ENCODE measurements at regions not wholly inside any gene's neighbourhood (a gene's known extent, or its start where the extent isn't known, plus 50 kb on each side); places are given as distances from the start of the nearest gene placed in this dataset.

GRCh38 chr5:51573835-51574234, 190.6 kb downstream of the ISL1 start:
- H3K4me1 ChIP-seq (ENCODE audit: control insufficient read depth, insufficient read depth, low read length), result no peaks in the 10 kb centered on the region
- in situ Hi-C loops (cut with MboI; ENCODE audit: low sequenced_read_pairs), result no loop called here
- WGBS, 2 experiments (ENCODE audit: extremely low coverage in 2 of 2, insufficient read length in 1 of 2), result no CpG with 5 or more reads among the region's 5 CpGs
- H2AK9ac ChIP-seq (replicated peaks; ENCODE audit: low read depth, low read length, poor library complexity), result no peak overlapping the region
- H4K91ac ChIP-seq (ENCODE audit: insufficient read depth, low read depth, low read length), result no peak overlapping the region
- no peak overlapping the region for H2BK20ac ChIP-seq (ENCODE audit: low read depth, low read length)
- H3K27me3 ChIP-seq (ENCODE audit: control insufficient read depth, insufficient read depth, low read length), result no peaks in the 10 kb centered on the region
- POLR2A ChIA-PET (ENCODE audit: unreplicated experiment), result no interaction called here
- H4K20me1 ChIP-seq (ENCODE audit: insufficient read depth, low read length), result no peaks in the 10 kb centered on the region
- H3K27ac ChIP-seq (ENCODE audit: insufficient read depth, low read length), result no peak overlapping the region
- no peak overlapping the region for H4K8ac ChIP-seq (ENCODE audit: low read depth in 2 of 2, low read length in 2 of 2)
- H3K56ac ChIP-seq (ENCODE audit: extremely low read depth, insufficient read depth, low read length), result no peak overlapping the region
- no peak overlapping the region for H3K9ac ChIP-seq (ENCODE audit: low read depth, low read length)
- TF ChIP-seq POLR2A (IDR thresholded peaks at IDR 0.05; ENCODE audit: low read depth, low read length), result no peak
- ATAC-seq (ENCODE audit: low read depth) (no peak), DNase-seq (no peak)
- H3K18ac ChIP-seq (ENCODE audit: low read depth, low read length), result no peak overlapping the region
- intact Hi-C loops (cut with micrococcal nuclease), result no loop called here
- H2BK15ac ChIP-seq (ENCODE audit: low read depth, low read length), result no peak overlapping the region
- H2AK5ac ChIP-seq (ENCODE audit: low read depth, low read length), result no peak overlapping the region
- H2BK5ac ChIP-seq (ENCODE audit: low read depth, low read length, poor library complexity, severe bottlenecking), result no peak overlapping the region
- no peaks in the 10 kb centered on the region for H3K79me1 ChIP-seq (ENCODE audit: low read depth in 1 of 2, low read length in 2 of 2)
- H3K23ac ChIP-seq (ENCODE audit: low read depth, low read length), result no peak overlapping the region
- H3K9me1 ChIP-seq (ENCODE audit: insufficient read depth, low read length), result no peaks in the 10 kb centered on the region
- BruUV-seq (replicated peaks), result no TSS peak
- no peak overlapping the region for H3K14ac ChIP-seq (replicated peaks; ENCODE audit: low read depth, low read length)
- dilution Hi-C loops (cut with HindIII; ENCODE audit: low sequenced_read_pairs, unreplicated experiment), result no loop called here
- no peak overlapping the region for H4K5ac ChIP-seq (ENCODE audit: low read depth, low read length)
- no peak overlapping the region for H3K4me3 ChIP-seq (ENCODE audit: insufficient read depth, low read depth, low read length)
- H3K9me3 ChIP-seq (ENCODE audit: control insufficient read depth, insufficient read depth, low read length), result no peaks in the 10 kb centered on the region
- H3K4ac ChIP-seq (ENCODE audit: low read depth, low read length), result no peak overlapping the region
- H2AFZ ChIP-seq (replicated peaks; ENCODE audit: low read length, poor library complexity), result no peak overlapping the region
- no peak overlapping the region for H3K4me2 ChIP-seq (ENCODE audit: low read depth, low read length)
- H3K36me3 ChIP-seq (ENCODE audit: control insufficient read depth, insufficient read depth, low read length), result no peaks in the 10 kb centered on the region
- CTCF ChIA-PET, result no interaction called here
- H2BK120ac ChIP-seq (ENCODE audit: low read depth, low read length), result no peak overlapping the region
